SIG-M5 treated with dmso at 0.1 percent for 504 hours (cell line): ENCODE measurements at regions not wholly inside any gene's neighbourhood (a gene's known extent, or its start where the extent isn't known, plus 50 kb on each side); places are given as distances from the start of the nearest gene placed in this dataset.
"Not testable (repeated sequence)": the region's sequence is repeated elsewhere in the genome, so short reads cannot be mapped to it uniquely, and the experiment has no call there.

Experiments
- DNase-seq: peaks from one replicate; lab custom pipeline; 2025; ENCODE audit not compliant: unreplicated experiment; lab: John Stamatoyannopoulos, UW

GRCh38 chr6:49001856-49002541, 461.1 kb downstream of the MMUT start:
- DNase-seq: no peak

GRCh38 chr6:48998574-48998973, 464.5 kb downstream of the MMUT start:
- DNase-seq: no peak

GRCh38 chr6:48996461-48997119, 466.5 kb downstream of the MMUT start:
- no peak for DNase-seq

GRCh38 chr6:48994811-48995210, 468.2 kb downstream of the MMUT start:
- DNase-seq: no peak

- no peak for DNase-seq
These were observed 472.3 kb downstream of the MMUT start for GRCh38 chr6:48990739-48991138.

GRCh38 chr6:48986845-48987244, 476.2 kb downstream of the MMUT start:
- no peak for DNase-seq

GRCh38 chr6:48986105-48986504, 476.9 kb downstream of the MMUT start:
- DNase-seq: no peak

- no peak for DNase-seq
These were observed 478.0 kb downstream of the MMUT start for GRCh38 chr6:48985025-48985424.

- DNase-seq: not testable (repeated sequence)
These were observed 479.1 kb downstream of the MMUT start for GRCh38 chr6:48983968-48984367.

GRCh38 chr6:48983377-48983776, 479.7 kb downstream of the MMUT start:
- no peak for DNase-seq

GRCh38 chr6:48979806-48980205, 483.2 kb downstream of the MMUT start:
- no peak for DNase-seq

GRCh38 chr6:48979085-48979484, 484.0 kb downstream of the MMUT start:
- no peak for DNase-seq

GRCh38 chr6:48978016-48978415, 485.0 kb downstream of the MMUT start:
- no peak for DNase-seq

- no peak for DNase-seq
These were observed 485.5 kb downstream of the MMUT start for GRCh38 chr6:48977573-48977972.

- DNase-seq: no peak
These were observed 489.6 kb downstream of the MMUT start for GRCh38 chr6:48973491-48973890.

- DNase-seq: no peak
These were observed 501.2 kb downstream of the MMUT start for GRCh38 chr6:48961781-48962415.

- DNase-seq: no peak
These were observed 503.6 kb downstream of the MMUT start for GRCh38 chr6:48959251-48960060.

GRCh38 chr6:48957781-48958180, 505.3 kb downstream of the MMUT start:
- DNase-seq: no peak

- DNase-seq: no peak
These were observed 511.1 kb downstream of the MMUT start for GRCh38 chr6:48951917-48952316.

GRCh38 chr6:48944276-48944675, 518.8 kb downstream of the MMUT start:
- not testable (repeated sequence) for DNase-seq

GRCh38 chr6:48933136-48933535, 529.9 kb downstream of the MMUT start:
- no peak for DNase-seq
